Ovary (tissue), 3 donors: ENCODE measurements at regions not wholly inside any gene's neighbourhood (a gene's known extent, or its start where the extent isn't known, plus 50 kb on each side); places are given as distances from the start of the nearest gene placed in this dataset.
"Not testable (repeated sequence)": the region's sequence is repeated elsewhere in the genome, so short reads cannot be mapped to it uniquely, and the experiment has no call there.

Experiments used
- EP300 ChIP-seq: sonication (generic); formaldehyde crosslinking; IDR thresholded peaks from one replicate; pipeline ENCODE4 v1.6.1; 2017; ENCODE audit warnings: antibody characterized with exemption
- POLR2A ChIP-seq: fragments of 450-650 bp; IDR thresholded peaks from one replicate; pipeline ENCODE4 v1.6.1; 2017; ENCODE audit warnings: antibody characterized with exemption, mild to moderate bottlenecking, moderate library complexity
- TF ChIP-seq, protein P1 (sequence below), 3 donors: fragments of 450-650 bp in 2 of 3; fragments of 200-600 bp in 1 of 3; IDR thresholded peaks; one replicate each; pipeline versions ENCODE4 v1.5.1 to v1.8.0; 2016 to 2022; ENCODE audit warnings: antibody characterized with exemption in 3 of 3, mild to moderate bottlenecking in 1 of 3
- donor health status: DM: no; HTN: no; CAD: no.

DNA sequence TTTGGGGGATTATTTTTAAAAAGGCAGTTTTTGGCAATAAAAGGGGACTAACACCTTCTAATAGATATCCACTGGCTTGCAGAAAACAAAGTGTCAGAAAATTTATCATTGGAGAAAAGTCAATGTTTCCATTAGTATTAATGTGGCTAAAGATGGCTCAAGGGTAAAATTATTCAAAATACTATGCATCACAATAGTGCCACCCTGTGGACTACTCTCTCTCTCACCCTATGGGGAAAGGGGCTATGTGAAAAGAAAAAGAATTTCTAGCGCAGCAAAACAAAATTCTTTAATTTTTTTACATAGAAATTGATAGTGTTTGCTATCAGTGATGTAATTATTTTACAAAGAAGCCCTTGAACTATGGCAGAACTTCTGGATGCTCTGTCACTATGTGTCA lies 856.5 kb downstream of the KCNJ18 start:
- TF ChIP-seq POLR2A, EP300: not testable (repeated sequence)
- TF ChIP-seq, protein P1, sequence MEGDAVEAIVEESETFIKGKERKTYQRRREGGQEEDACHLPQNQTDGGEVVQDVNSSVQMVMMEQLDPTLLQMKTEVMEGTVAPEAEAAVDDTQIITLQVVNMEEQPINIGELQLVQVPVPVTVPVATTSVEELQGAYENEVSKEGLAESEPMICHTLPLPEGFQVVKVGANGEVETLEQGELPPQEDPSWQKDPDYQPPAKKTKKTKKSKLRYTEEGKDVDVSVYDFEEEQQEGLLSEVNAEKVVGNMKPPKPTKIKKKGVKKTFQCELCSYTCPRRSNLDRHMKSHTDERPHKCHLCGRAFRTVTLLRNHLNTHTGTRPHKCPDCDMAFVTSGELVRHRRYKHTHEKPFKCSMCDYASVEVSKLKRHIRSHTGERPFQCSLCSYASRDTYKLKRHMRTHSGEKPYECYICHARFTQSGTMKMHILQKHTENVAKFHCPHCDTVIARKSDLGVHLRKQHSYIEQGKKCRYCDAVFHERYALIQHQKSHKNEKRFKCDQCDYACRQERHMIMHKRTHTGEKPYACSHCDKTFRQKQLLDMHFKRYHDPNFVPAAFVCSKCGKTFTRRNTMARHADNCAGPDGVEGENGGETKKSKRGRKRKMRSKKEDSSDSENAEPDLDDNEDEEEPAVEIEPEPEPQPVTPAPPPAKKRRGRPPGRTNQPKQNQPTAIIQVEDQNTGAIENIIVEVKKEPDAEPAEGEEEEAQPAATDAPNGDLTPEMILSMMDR (IDR thresholded peaks at IDR 0.05) = not testable (repeated sequence)
